ENCODE measurements at regions not wholly inside any gene's neighbourhood (a gene's known extent, or its start where the extent isn't known, plus 50 kb on each side); places are given as distances from the start of the nearest gene placed in this dataset.

DNA sequence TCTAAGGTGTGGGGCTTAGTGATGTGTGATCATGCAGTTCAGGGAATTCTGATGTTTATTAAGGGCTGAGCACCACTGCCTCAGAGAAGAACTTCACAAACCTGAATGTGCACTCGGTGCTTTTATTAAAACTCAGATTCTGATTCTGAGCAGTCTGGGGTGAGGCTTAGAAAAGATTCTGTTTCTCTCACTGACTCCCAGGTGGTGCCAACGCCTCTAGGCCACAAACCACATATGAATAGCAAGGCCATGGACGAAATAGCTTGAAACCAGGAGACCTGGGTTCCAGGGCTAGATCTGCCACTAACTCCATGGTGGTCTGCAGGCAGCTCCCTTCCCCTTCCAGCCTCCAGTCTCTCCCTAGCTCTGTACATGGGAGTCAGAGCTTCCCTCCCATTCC, 169.1 kb downstream of the HS3ST3B1 start:
- Mint-ChIP-seq H3K27me3 (no peaks in the 10 kb centered on the region), H3K9me3 (peaks cover 9% of the 10 kb centered on the region), H3K4me1 (ENCODE audit: low read depth) (no peaks in the 10 kb centered on the region), H3K27ac (no peak overlapping the region), H3K4me3 (no peak overlapping the region), H3K36me3 (no peaks in the 10 kb centered on the region)
- CTCF ChIA-PET, result no interaction called here
- DNase-seq, result no peak
- POLR2A ChIA-PET, result no interaction called here
- intact Hi-C loops (cut with micrococcal nuclease), result no loop called here

DNA sequence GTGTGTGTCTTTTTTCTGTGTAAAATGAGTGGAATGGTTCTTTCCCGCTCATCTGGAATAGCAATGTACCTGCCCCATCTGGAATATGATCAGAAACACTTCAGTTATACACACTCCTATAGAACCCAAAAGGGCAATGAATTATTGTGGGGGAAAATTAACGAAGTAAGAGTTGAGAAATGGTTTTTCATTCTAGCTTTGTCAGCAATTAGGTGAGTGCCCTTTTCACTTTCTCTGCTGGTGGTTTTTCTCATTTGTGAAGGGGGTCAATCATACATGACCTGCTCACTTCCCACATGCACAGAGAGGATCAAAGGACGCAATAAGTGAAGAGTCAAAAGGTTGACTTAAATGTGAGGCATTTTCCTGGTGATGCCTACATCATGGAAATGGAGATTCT, 168.0 kb downstream of the HS3ST3B1 start:
- intact Hi-C loops (cut with micrococcal nuclease), result no loop called here
- Mint-ChIP-seq H3K4me3 (no peak overlapping the region), H3K4me1 (ENCODE audit: low read depth) (no peaks in the 10 kb centered on the region), H3K27me3 (no peaks in the 10 kb centered on the region), H3K27ac (no peak overlapping the region), H3K36me3 (no peaks in the 10 kb centered on the region), H3K9me3 (peaks cover 9% of the 10 kb centered on the region)
- ChIA-PET CTCF (interaction anchor here (0.6 kb wide), 1 partner anchor 424 kb away, joined by 3 read pairs; no protein-coding TSS in a partner anchor), POLR2A (no interaction called here)
- no peak for DNase-seq

- DNase-seq, result no peak
- intact Hi-C loops (cut with micrococcal nuclease), result loop anchor here (2.0 kb wide), 1 partner anchor 32 kb away; no protein-coding TSS in a partner anchor
- Mint-ChIP-seq H3K4me1 (ENCODE audit: low read depth) (no peaks in the 10 kb centered on the region), H3K4me3 (no peak overlapping the region), H3K27me3 (no peaks in the 10 kb centered on the region), H3K9me3 (no peaks in the 10 kb centered on the region), H3K27ac (no peak overlapping the region), H3K36me3 (no peaks in the 10 kb centered on the region)
- ChIA-PET CTCF (no interaction called here), POLR2A (interaction anchor here (0.6 kb wide), 1 partner anchor 447 kb away, joined by 3 read pairs; no protein-coding TSS in a partner anchor)
Measured at GRCh38 chr17:14461227-14461548, 160.3 kb downstream of the HS3ST3B1 start.

DNA sequence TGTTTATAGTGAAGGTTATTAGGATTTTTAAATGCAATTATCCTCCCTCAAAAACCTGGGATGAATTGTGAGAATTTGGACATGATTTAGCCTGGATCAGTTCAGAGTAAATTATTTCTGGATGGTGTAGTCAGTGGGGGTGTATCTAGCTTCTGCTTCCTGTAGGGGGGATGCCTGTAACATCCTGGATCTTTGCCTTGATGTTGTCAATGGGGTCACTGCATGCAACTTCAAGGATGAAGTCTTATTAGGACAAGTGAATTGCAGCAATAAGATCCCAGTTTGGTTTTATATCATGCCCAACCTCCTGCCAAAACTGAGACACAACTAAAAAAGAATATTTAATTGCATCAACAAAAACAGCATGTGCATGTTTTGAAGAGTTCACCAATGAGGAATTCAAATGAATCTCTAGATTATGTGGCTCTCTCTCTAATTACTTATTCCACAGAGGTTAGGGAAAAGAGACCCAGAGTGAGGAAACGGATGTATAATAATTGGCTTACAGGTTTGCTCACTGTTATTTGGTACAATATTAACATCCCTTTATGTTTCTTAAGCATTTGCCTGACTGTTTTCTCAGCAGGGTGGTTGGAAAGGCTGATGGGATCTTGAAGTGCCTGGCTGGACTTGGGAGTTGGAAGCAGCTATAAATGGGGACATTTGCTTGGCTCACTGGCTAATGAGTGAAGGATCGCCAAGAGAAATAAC, 159.8 kb downstream of the HS3ST3B1 start:
- no peak for DNase-seq
- H3K36me3 Mint-ChIP-seq, result no peaks in the 10 kb centered on the region
- POLR2A ChIA-PET, result no interaction called here
- no peaks in the 10 kb centered on the region for H3K4me1 Mint-ChIP-seq (ENCODE audit: low read depth)
- no peaks in the 10 kb centered on the region for H3K9me3 Mint-ChIP-seq
- CTCF ChIA-PET, result no interaction called here
- H3K4me3 Mint-ChIP-seq, result no peak overlapping the region
- no peaks in the 10 kb centered on the region for H3K27me3 Mint-ChIP-seq
- H3K27ac Mint-ChIP-seq, result no peak overlapping the region
- intact Hi-C loops (cut with micrococcal nuclease), result loop anchor here (2.0 kb wide), 1 partner anchor 32 kb away; no protein-coding TSS in a partner anchor

- no peaks in the 10 kb centered on the region for H3K27me3 Mint-ChIP-seq
- H3K27ac Mint-ChIP-seq, result no peak overlapping the region
- no peaks in the 10 kb centered on the region for H3K36me3 Mint-ChIP-seq
- H3K4me1 Mint-ChIP-seq (ENCODE audit: low read depth), result no peaks in the 10 kb centered on the region
- no peak for DNase-seq
- ChIA-PET CTCF (no interaction called here), POLR2A (no interaction called here)
- no peak overlapping the region for H3K4me3 Mint-ChIP-seq
- intact Hi-C loops (cut with micrococcal nuclease), result loop anchor here (2.0 kb wide), 1 partner anchor 31 kb away; no protein-coding TSS in a partner anchor
- no peaks in the 10 kb centered on the region for H3K9me3 Mint-ChIP-seq
Measured at GRCh38 chr17:14459955-14460354, 159.1 kb downstream of the HS3ST3B1 start.

DNA sequence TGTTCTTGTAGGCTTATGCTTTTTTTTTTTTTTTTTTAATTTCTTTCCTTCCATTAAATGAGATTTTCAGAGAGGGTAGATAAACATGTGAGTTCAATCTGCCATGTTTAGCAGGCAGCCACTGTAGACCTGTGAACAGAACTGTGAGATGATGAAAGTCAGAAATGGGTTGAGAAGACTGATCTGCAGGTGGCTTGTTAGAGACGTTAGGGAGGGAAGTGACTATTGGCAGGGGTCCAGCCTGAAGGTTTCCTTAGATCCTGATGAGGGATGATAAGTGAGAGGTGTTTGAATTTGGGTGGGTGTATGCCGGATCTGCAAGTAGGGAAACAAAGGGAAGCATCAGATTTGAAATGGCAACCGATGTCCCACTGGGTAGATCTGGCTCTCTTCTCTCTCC, 157.8 kb downstream of the HS3ST3B1 start:
- Mint-ChIP-seq H3K4me3 (no peak overlapping the region), H3K9me3 (no peaks in the 10 kb centered on the region), H3K27me3 (no peaks in the 10 kb centered on the region), H3K27ac (no peak overlapping the region), H3K4me1 (ENCODE audit: low read depth) (no peaks in the 10 kb centered on the region), H3K36me3 (no peaks in the 10 kb centered on the region)
- ChIA-PET POLR2A (no interaction called here), CTCF (no interaction called here)
- DNase-seq, result no peak
- intact Hi-C loops (cut with micrococcal nuclease), result no loop called here

- ChIA-PET POLR2A (no interaction called here), CTCF (no interaction called here)
- Mint-ChIP-seq H3K9me3 (no peaks in the 10 kb centered on the region), H3K4me1 (ENCODE audit: low read depth) (no peaks in the 10 kb centered on the region), H3K27me3 (no peaks in the 10 kb centered on the region), H3K4me3 (no peak overlapping the region), H3K36me3 (no peaks in the 10 kb centered on the region), H3K27ac (no peak overlapping the region)
- no peak for DNase-seq
- intact Hi-C loops (cut with micrococcal nuclease), result no loop called here
Measured at GRCh38 chr17:14454746-14455145, 153.9 kb downstream of the HS3ST3B1 start.

GRCh38 chr17:14452856-14453255, 152.0 kb downstream of the HS3ST3B1 start:
- intact Hi-C loops (cut with micrococcal nuclease), result no loop called here
- Mint-ChIP-seq H3K4me1 (ENCODE audit: low read depth) (no peaks in the 10 kb centered on the region), H3K4me3 (no peak overlapping the region), H3K27ac (no peak overlapping the region), H3K27me3 (no peaks in the 10 kb centered on the region), H3K36me3 (no peaks in the 10 kb centered on the region), H3K9me3 (no peaks in the 10 kb centered on the region)
- no peak for DNase-seq
- POLR2A ChIA-PET, result no interaction called here
- CTCF ChIA-PET, result no interaction called here

- Mint-ChIP-seq H3K4me1 (ENCODE audit: low read depth) (no peaks in the 10 kb centered on the region), H3K4me3 (no peak overlapping the region), H3K36me3 (no peaks in the 10 kb centered on the region), H3K27ac (no peak overlapping the region), H3K27me3 (no peaks in the 10 kb centered on the region), H3K9me3 (no peaks in the 10 kb centered on the region)
- intact Hi-C loops (cut with micrococcal nuclease), result no loop called here
- no peak for DNase-seq
- ChIA-PET POLR2A (interaction anchor here (1.0 kb wide), 1 partner anchor 24 kb away, joined by 3 read pairs; no protein-coding TSS in a partner anchor), CTCF (no interaction called here)
Measured at GRCh38 chr17:14451729-14452191, 150.9 kb downstream of the HS3ST3B1 start.

DNA sequence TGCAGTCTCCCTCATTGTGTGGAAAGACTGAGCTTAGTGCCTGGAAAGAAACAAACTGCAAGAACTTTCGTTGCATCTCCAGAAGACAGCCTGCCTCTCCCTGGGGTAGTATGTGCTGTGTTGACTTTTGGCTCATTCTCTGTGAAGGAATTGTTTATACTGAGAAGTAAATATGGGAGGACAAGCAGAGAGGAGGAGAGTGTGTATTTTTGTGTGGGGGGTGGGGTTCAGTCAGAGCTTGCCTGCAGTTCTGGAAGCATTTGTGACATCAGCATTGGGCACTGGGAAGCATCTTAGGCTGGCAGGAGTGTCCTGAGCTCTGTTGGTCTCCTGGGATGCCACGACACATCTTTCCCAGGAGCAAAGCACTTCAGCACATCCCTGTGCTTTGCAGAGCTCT, 147.9 kb downstream of the HS3ST3B1 start:
- no peaks in the 10 kb centered on the region for H3K27me3 Mint-ChIP-seq
- DNase-seq, result no peak
- POLR2A ChIA-PET, result no interaction called here

GRCh38 chr17:14446825-14447224, 145.9 kb downstream of the HS3ST3B1 start:
- Mint-ChIP-seq H3K36me3 (no peaks in the 10 kb centered on the region), H3K4me1 (ENCODE audit: low read depth) (no peaks in the 10 kb centered on the region), H3K27me3 (no peaks in the 10 kb centered on the region), H3K27ac (no peak overlapping the region), H3K9me3 (no peaks in the 10 kb centered on the region), H3K4me3 (no peak overlapping the region)
- no peak for DNase-seq
- POLR2A ChIA-PET, result no interaction called here
- CTCF ChIA-PET, result no interaction called here
- intact Hi-C loops (cut with micrococcal nuclease), result no loop called here

More for the DNA sequence above, 147.9 kb downstream of the HS3ST3B1 start:
- intact Hi-C loops (cut with micrococcal nuclease), result no loop called here
- Mint-ChIP-seq H3K27ac (no peak overlapping the region), H3K4me3 (no peak overlapping the region), H3K36me3 (no peaks in the 10 kb centered on the region), H3K9me3 (no peaks in the 10 kb centered on the region), H3K4me1 (ENCODE audit: low read depth) (no peaks in the 10 kb centered on the region)
- CTCF ChIA-PET, result no interaction called here

- POLR2A ChIA-PET, result no interaction called here
- CTCF ChIA-PET, result no interaction called here
- no peak overlapping the region for H3K27ac Mint-ChIP-seq
Measured at GRCh38 chr17:14444915-14445314, 144.0 kb downstream of the HS3ST3B1 start.

GRCh38 chr17:14442798-14443528, 142.1 kb downstream of the HS3ST3B1 start:
- intact Hi-C loops (cut with micrococcal nuclease), result no loop called here
- ChIA-PET POLR2A (no interaction called here), CTCF (no interaction called here)

More at GRCh38 chr17:14444915-14445314, 144.0 kb downstream of the HS3ST3B1 start:
- intact Hi-C loops (cut with micrococcal nuclease), result no loop called here
- Mint-ChIP-seq H3K27me3 (no peaks in the 10 kb centered on the region), H3K9me3 (no peaks in the 10 kb centered on the region), H3K36me3 (no peaks in the 10 kb centered on the region), H3K4me1 (ENCODE audit: low read depth) (no peaks in the 10 kb centered on the region), H3K4me3 (no peak overlapping the region)
- DNase-seq, result no peak

More at GRCh38 chr17:14442798-14443528, 142.1 kb downstream of the HS3ST3B1 start:
- Mint-ChIP-seq H3K27ac (no peak overlapping the region), H3K4me1 (ENCODE audit: low read depth) (no peaks in the 10 kb centered on the region), H3K9me3 (no peaks in the 10 kb centered on the region), H3K4me3 (no peak overlapping the region), H3K36me3 (no peaks in the 10 kb centered on the region), H3K27me3 (no peaks in the 10 kb centered on the region)
- no peak for DNase-seq
